Uterus (tissue), 2 donors: ENCODE measurements at regions not wholly inside any gene's neighbourhood (a gene's known extent, or its start where the extent isn't known, plus 50 kb on each side); places are given as distances from the start of the nearest gene placed in this dataset.

Experiments used
- CTCF ChIP-seq, 4 experiments: fragments of 200-600 bp in 2 of 4; fragments of 450-650 bp in 2 of 4; sonication (generic) in 2 of 4; IDR thresholded peaks; one replicate each; pipeline ENCODE4 v1.5.1; 2016 to 2019; ENCODE audit warnings: antibody characterized with exemption in 4 of 4, mild to moderate bottlenecking in 2 of 4, moderate library complexity in 1 of 4
- POLR2A ChIP-seq, 2 donors: fragments of 450-650 bp; IDR thresholded peaks; one replicate each; pipeline ENCODE4 v1.6.1; 2016; ENCODE audit warnings: antibody characterized with exemption in 2 of 2, mild to moderate bottlenecking in 1 of 2, moderate library complexity in 1 of 2

GRCh38 chr12:15037091-15037687, 64.3 kb downstream of the PDE6H start:
- TF ChIP-seq CTCF (IDR thresholded peaks at IDR 0.05) = no peak
- no peak for TF ChIP-seq POLR2A (IDR thresholded peaks at IDR 0.05)
